Activated CD8-positive, alpha-beta memory T cell treated with anti-CD3 and anti-CD28 coated beads, Interleukin-2, amount 10 ng/mL, durations not matched to agents 7 days and 5 days (primary cell): ENCODE measurements at regions not wholly inside any gene's neighbourhood (a gene's known extent, or its start where the extent isn't known, plus 50 kb on each side); places are given as distances from the start of the nearest gene placed in this dataset.

Source experiments
- ATAC-seq: fragments of 150-1000 bp; cut with Tn5 transposase; one replicate; pipeline ENCODE4 v1.10.0; 2021; ENCODE audit warnings: moderate library complexity
- CTCF ChIA-PET: fragments of 350-600 bp; sonication (Branson Sonifier 250); formaldehyde crosslinking; loops from one replicate; lab custom pipeline; 2021; ENCODE audit warnings: antibody characterized with exemption; lab: Charles Lee
- DNase-seq: peaks from one replicate; pipeline ENCODE4 v3.0.0-alpha.2; 2020
- H3K27ac Mint-ChIP-seq: one replicate; pipeline ENCODE4 v1.8.0; 2021; ENCODE audit warnings: mild to moderate bottlenecking, mixed read lengths
- H3K27me3 Mint-ChIP-seq: one replicate; pipeline ENCODE4 v1.8.0; 2021; ENCODE audit warnings: mixed read lengths
- H3K36me3 Mint-ChIP-seq: one replicate; pipeline ENCODE4 v1.8.0; 2021; ENCODE audit warnings: mild to moderate bottlenecking, mixed read lengths
- H3K4me1 Mint-ChIP-seq: one replicate; pipeline ENCODE4 v1.8.0; 2021; ENCODE audit warnings: mixed read lengths
- H3K4me3 Mint-ChIP-seq: one replicate; pipeline ENCODE4 v1.8.0; 2021; ENCODE audit warnings: mild to moderate bottlenecking, moderate library complexity, mixed read lengths
- H3K9me3 Mint-ChIP-seq: one replicate; pipeline ENCODE4 v1.8.0; 2022; ENCODE audit warnings: low read depth, mixed read lengths

- Mint-ChIP-seq H3K27ac (no peak overlapping the region), H3K9me3 (no peaks in the 10 kb centered on the region), H3K4me3 (no peak overlapping the region), H3K36me3 (no peaks in the 10 kb centered on the region), H3K27me3 (peaks cover 28% of the 10 kb centered on the region), H3K4me1 (no peaks in the 10 kb centered on the region)
- DNase-seq (peak; percentile 11), ATAC-seq (no peak)
- CTCF ChIA-PET = no interaction called here
These were observed 236.5 kb downstream of the NDUFA10 start for GRCh38 chr2:239788576-239789098.

DNA sequence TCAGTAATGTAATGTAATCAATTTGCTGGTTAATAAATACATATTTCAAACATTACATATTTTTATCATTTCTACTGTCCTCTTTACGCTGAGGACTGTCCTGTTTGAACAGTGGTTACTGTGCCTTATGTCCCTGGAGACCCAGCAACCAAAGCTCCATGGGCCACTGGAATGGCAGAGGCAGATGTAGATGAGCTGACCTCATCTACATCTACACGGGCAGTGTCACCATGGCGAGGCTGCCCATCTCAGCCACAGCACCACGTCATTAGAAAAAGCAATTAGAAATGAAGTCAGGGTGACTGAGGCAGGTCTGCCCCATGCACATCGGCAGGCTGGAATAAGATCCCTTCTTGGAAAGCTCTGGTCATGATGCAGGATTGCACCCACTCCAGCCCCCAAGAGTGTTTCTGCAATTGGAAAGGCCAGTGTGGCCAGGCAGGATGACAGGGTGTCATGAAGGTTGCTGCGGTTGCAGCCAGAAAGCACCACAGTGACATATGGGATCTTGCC, 237.5 kb downstream of the NDUFA10 start:
- Mint-ChIP-seq H3K27ac (no peak overlapping the region), H3K9me3 (no peaks in the 10 kb centered on the region), H3K4me1 (no peaks in the 10 kb centered on the region), H3K4me3 (no peak overlapping the region), H3K27me3 (peaks cover 29% of the 10 kb centered on the region), H3K36me3 (no peaks in the 10 kb centered on the region)
- DNase-seq = peak; percentile 12
- CTCF ChIA-PET = no interaction called here
- ATAC-seq = no peak

GRCh38 chr2:239786791-239787190, 238.4 kb downstream of the NDUFA10 start:
- no peaks in the 10 kb centered on the region for H3K9me3 Mint-ChIP-seq
- H3K27me3 Mint-ChIP-seq = peaks cover 30% of the 10 kb centered on the region
- CTCF ChIA-PET = no interaction called here
- H3K36me3 Mint-ChIP-seq = no peaks in the 10 kb centered on the region
- H3K4me1 Mint-ChIP-seq = no peaks in the 10 kb centered on the region
- H3K4me3 Mint-ChIP-seq = no peak overlapping the region
- no peak overlapping the region for H3K27ac Mint-ChIP-seq
- no peak for DNase-seq
- no peak for ATAC-seq

DNA sequence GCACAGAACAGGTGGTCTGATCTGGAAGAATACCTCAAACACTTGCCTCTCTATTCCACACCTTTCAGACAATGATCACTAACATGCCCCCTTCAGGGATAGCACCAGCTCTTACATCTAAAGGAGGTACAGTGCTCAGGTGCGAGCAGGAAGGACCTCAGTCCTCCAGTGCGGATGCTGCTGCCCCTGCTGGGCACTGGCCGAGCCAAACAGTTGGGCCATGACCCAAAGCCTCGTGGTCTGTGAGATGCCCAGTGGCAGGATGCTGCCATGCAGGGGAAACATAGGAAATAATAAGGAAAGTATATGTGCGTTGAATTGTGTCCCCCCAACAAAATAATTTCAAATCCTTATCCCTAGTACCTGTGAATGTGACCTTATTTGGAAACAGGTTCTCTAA, 243.7 kb downstream of the NDUFA10 start:
- CTCF ChIA-PET = no interaction called here
- DNase-seq = no peak

GRCh38 chr2:239780236-239780994, 244.7 kb downstream of the NDUFA10 start:
- peaks cover 16% of the 10 kb centered on the region for H3K27me3 Mint-ChIP-seq
- DNase-seq = peak; percentile 33
- no peak overlapping the region for H3K27ac Mint-ChIP-seq
- no peak for ATAC-seq
- H3K4me1 Mint-ChIP-seq = no peaks in the 10 kb centered on the region
- CTCF ChIA-PET = no interaction called here
- H3K4me3 Mint-ChIP-seq = no peak overlapping the region
- no peaks in the 10 kb centered on the region for H3K9me3 Mint-ChIP-seq
- H3K36me3 Mint-ChIP-seq = no peaks in the 10 kb centered on the region

More for the DNA sequence above, 243.7 kb downstream of the NDUFA10 start:
- no peaks in the 10 kb centered on the region for H3K36me3 Mint-ChIP-seq
- peaks cover 23% of the 10 kb centered on the region for H3K27me3 Mint-ChIP-seq
- no peak overlapping the region for H3K27ac Mint-ChIP-seq
- H3K9me3 Mint-ChIP-seq = no peaks in the 10 kb centered on the region
- H3K4me1 Mint-ChIP-seq = no peaks in the 10 kb centered on the region
- H3K4me3 Mint-ChIP-seq = no peak overlapping the region
- ATAC-seq = no peak

DNA sequence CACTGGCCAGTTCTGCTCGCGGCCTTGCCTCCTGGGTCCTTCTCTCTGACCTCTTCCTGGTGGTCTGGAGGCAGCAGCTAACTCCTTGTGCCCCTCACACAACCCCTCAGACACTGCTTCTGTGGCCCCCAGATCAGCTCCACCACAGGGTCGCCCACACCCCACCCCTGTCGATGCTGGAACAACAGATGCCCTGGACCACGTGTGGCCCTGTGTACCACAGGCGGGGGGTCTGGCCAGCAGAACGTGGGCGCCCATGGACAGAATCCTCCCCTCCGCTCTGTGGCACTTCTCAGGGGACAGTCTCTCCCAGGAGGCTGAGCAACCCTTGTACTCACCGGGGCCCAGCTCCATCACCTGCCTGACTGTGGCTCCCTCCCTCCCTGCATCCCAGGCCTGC, 245.6 kb downstream of the NDUFA10 start:
- H3K27ac Mint-ChIP-seq = no peak overlapping the region
- no peaks in the 10 kb centered on the region for H3K36me3 Mint-ChIP-seq
- CTCF ChIA-PET = no interaction called here
- no peak for ATAC-seq
- no peaks in the 10 kb centered on the region for H3K9me3 Mint-ChIP-seq
- peaks cover 9% of the 10 kb centered on the region for H3K27me3 Mint-ChIP-seq
- no peaks in the 10 kb centered on the region for H3K4me1 Mint-ChIP-seq
- no peak overlapping the region for H3K4me3 Mint-ChIP-seq
- DNase-seq = peak; percentile 14

GRCh38 chr2:239778861-239779558, 246.1 kb downstream of the NDUFA10 start:
- H3K27me3 Mint-ChIP-seq = peaks cover 8% of the 10 kb centered on the region
- ATAC-seq = no peak
- H3K4me3 Mint-ChIP-seq = no peak overlapping the region
- no peaks in the 10 kb centered on the region for H3K9me3 Mint-ChIP-seq
- CTCF ChIA-PET = no interaction called here
- no peaks in the 10 kb centered on the region for H3K36me3 Mint-ChIP-seq
- no peak overlapping the region for H3K27ac Mint-ChIP-seq
- H3K4me1 Mint-ChIP-seq = no peaks in the 10 kb centered on the region
- peak; percentile 27 for DNase-seq

DNA sequence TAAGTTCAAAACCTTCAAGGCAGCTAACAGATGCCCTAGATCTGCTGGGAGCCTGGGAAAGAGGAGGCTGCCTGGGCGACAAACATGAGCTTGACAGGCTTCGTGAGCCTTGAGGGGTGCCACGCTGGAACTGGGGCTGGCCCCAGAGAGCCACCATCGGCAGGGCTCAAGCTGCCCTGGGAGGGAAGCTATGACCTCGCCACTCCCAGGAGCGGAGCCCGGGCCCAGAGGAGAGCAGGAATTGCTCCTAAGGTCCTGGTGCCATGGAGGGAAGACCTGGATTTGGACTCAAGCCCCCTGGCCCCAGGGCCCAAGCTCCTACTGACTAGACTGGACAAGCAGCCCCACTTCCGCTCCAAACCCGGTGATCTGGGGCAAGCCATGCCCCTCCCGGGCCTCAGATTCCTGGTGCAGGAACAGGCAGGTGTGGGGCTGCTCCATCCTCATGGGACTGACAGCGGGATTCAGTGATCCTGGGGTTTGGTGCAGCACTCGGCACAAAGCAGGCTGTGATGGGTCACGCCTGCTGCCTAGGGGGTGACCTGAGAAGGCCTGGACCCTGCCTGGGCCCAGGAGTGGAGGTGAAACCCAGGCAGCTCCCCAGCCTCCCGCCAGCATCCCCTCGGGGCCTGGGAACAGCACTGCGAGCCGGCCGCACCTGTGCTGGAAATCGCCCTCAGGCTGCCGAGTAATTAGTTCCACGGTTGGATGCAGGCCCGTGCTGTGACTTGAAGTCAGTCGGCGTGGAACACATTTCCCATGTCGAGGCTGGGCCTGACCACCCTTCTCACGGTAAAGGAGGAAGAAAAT, 246.9 kb downstream of the NDUFA10 start:
- Mint-ChIP-seq H3K36me3 (no peaks in the 10 kb centered on the region), H3K9me3 (no peaks in the 10 kb centered on the region), H3K4me3 (no peak overlapping the region), H3K27me3 (peaks cover 3% of the 10 kb centered on the region), H3K4me1 (no peaks in the 10 kb centered on the region), H3K27ac (no peak overlapping the region)
- CTCF ChIA-PET = no interaction called here
- DNase-seq (peak; percentile 31), ATAC-seq (no peak)

- CTCF ChIA-PET = no interaction called here
These were observed 247.9 kb downstream of the NDUFA10 start for GRCh38 chr2:239777219-239777618.

GRCh38 chr2:239776436-239777005, 248.6 kb downstream of the NDUFA10 start:
- peaks cover 1% of the 10 kb centered on the region for H3K27me3 Mint-ChIP-seq

More at GRCh38 chr2:239777219-239777618, 247.9 kb downstream of the NDUFA10 start:
- ATAC-seq (no peak), DNase-seq (peak; percentile 28)
- H3K4me3 Mint-ChIP-seq = no peak overlapping the region
- H3K27ac Mint-ChIP-seq = no peak overlapping the region
- no peaks in the 10 kb centered on the region for H3K4me1 Mint-ChIP-seq
- no peaks in the 10 kb centered on the region for H3K9me3 Mint-ChIP-seq
- peaks cover 3% of the 10 kb centered on the region for H3K27me3 Mint-ChIP-seq
- no peaks in the 10 kb centered on the region for H3K36me3 Mint-ChIP-seq

GRCh38 chr2:239775623-239776435, 249.3 kb downstream of the NDUFA10 start:
- Mint-ChIP-seq H3K9me3 (peaks cover 2% of the 10 kb centered on the region), H3K4me1 (no peaks in the 10 kb centered on the region), H3K4me3 (no peak overlapping the region), H3K36me3 (no peaks in the 10 kb centered on the region), H3K27ac (no peak overlapping the region), H3K27me3 (peaks cover 2% of the 10 kb centered on the region)
- DNase-seq (peak; percentile 7), ATAC-seq (no peak)
- CTCF ChIA-PET = no interaction called here

More at GRCh38 chr2:239776436-239777005, 248.6 kb downstream of the NDUFA10 start:
- Mint-ChIP-seq H3K4me1 (no peaks in the 10 kb centered on the region), H3K27ac (no peak overlapping the region), H3K9me3 (peaks cover 1% of the 10 kb centered on the region), H3K4me3 (no peak overlapping the region), H3K36me3 (no peaks in the 10 kb centered on the region)
- peak; percentile 23 for DNase-seq
- ATAC-seq = no peak
- CTCF ChIA-PET = no interaction called here

DNA sequence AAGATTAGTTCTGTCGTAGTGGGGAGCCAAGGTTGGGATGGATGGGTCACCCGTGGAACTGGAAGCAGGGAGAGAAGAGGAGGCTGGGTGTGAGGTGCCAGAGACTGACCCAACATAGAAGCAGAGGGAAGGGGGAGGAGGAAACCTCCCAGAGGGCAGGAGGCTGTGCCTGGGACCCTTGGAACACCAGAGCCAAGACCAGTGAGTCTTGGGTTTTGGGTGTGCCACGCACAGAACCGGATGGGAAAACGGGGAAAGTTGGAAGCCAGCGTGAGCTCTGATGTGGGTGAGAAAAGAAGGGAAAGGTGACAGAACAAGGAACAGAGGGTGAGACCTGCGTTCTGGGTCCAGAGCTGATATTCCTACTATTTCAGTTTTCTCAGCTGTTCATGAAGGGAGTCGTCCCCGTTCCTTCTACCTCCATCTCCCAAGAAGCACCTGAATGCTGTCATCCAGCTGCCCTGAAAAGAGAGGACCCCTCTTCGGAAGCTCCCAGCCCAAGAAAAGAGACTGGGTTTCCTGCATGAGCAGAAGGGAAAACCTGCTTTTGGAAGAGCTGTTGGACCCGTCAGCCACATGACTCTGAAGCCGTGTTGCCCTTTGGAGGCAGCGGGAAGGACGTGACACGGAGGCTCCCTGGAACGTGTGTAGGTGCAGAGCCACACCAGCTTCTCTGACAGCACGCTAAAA, 250.1 kb downstream of the NDUFA10 start:
- Mint-ChIP-seq H3K4me1 (no peaks in the 10 kb centered on the region), H3K9me3 (peaks cover 2% of the 10 kb centered on the region), H3K36me3 (no peaks in the 10 kb centered on the region), H3K27ac (no peak overlapping the region), H3K27me3 (peaks cover 2% of the 10 kb centered on the region), H3K4me3 (no peak overlapping the region)
- ATAC-seq = no peak
- peak; percentile 11 for DNase-seq
- CTCF ChIA-PET = no interaction called here
